Astrocyte (in vitro differentiated cells and primary cell): ENCODE measurements at regions not wholly inside any gene's neighbourhood (a gene's known extent, or its start where the extent isn't known, plus 50 kb on each side); places are given as distances from the start of the nearest gene placed in this dataset.

Source experiments
- DNase-seq: peaks from one replicate; pipeline ENCODE4 v3.0.0-alpha.2; 2010; ENCODE audit warnings: low read depth
- FAIRE-seq: peaks from 2 replicates; lab custom pipeline; 2011; peaks lifted over from hg19 to GRCh38; lab: Jason Lieb, UNC
- H2AFZ ChIP-seq: 2 replicates; pipeline ENCODE4 v1.6.0; 2012; ENCODE audit warnings: low read depth, low read length, inconsistent platforms
- H3K27ac ChIP-seq: 2 replicates; pipeline ENCODE4 v1.5.1; 2011; ENCODE audit warnings: low read depth, low read length, inconsistent platforms
- H3K27me3 ChIP-seq: 2 replicates; pipeline ENCODE4 v1.6.0; 2011; ENCODE audit warnings: low read length, inconsistent platforms; ENCODE audit not compliant: insufficient read depth
- H3K36me3 ChIP-seq: 2 replicates; pipeline ENCODE4 v1.5.1; 2011; ENCODE audit warnings: low read length, inconsistent platforms; ENCODE audit not compliant: insufficient read depth
- H3K4me1 ChIP-seq: 2 replicates; pipeline ENCODE4 v1.5.1; 2011; ENCODE audit warnings: low read length, inconsistent platforms; ENCODE audit not compliant: insufficient read depth
- H3K4me2 ChIP-seq: 2 replicates; pipeline ENCODE4 v1.6.0; 2012; ENCODE audit warnings: low read length, inconsistent platforms
- H3K4me3 ChIP-seq: 2 replicates; pipeline ENCODE4 v1.5.1; 2011; ENCODE audit warnings: low read depth, mild to moderate bottlenecking, low read length, inconsistent platforms; ENCODE audit not compliant: insufficient read depth
- H3K79me2 ChIP-seq: 2 replicates; pipeline ENCODE4 v1.6.0; 2012; ENCODE audit warnings: mild to moderate bottlenecking, low read length, inconsistent platforms; ENCODE audit not compliant: insufficient read depth
- H3K9ac ChIP-seq: 2 replicates; pipeline ENCODE4 v1.6.0; 2012; ENCODE audit warnings: mild to moderate bottlenecking, low read length, inconsistent platforms
- H3K9me3 ChIP-seq: 2 replicates; pipeline ENCODE4 v1.5.1; 2012; ENCODE audit warnings: low read depth, mild to moderate bottlenecking, low read length, inconsistent platforms; ENCODE audit not compliant: insufficient read depth
- H4K20me1 ChIP-seq: 2 replicates; pipeline ENCODE4 v1.6.0; 2012; ENCODE audit warnings: low read length, inconsistent platforms; ENCODE audit not compliant: insufficient read depth
- H3K27ac Mint-ChIP-seq: one replicate; pipeline ENCODE4 v1.8.0; 2021; ENCODE audit warnings: mild to moderate bottlenecking, mixed read lengths; ENCODE audit not compliant: unreplicated experiment
- H3K27me3 Mint-ChIP-seq: one replicate; pipeline ENCODE4 v1.8.0; 2021; ENCODE audit warnings: low read depth, mixed read lengths; ENCODE audit not compliant: unreplicated experiment
- H3K36me3 Mint-ChIP-seq: one replicate; pipeline ENCODE4 v1.8.0; 2021; ENCODE audit warnings: low read depth, mixed read lengths; ENCODE audit not compliant: unreplicated experiment
- H3K4me1 Mint-ChIP-seq: one replicate; pipeline ENCODE4 v1.8.0; 2021; ENCODE audit warnings: low read depth, mixed read lengths; ENCODE audit not compliant: unreplicated experiment
- H3K4me3 Mint-ChIP-seq: one replicate; pipeline ENCODE4 v1.8.0; 2021; ENCODE audit warnings: mild to moderate bottlenecking, moderate library complexity, mixed read lengths; ENCODE audit not compliant: unreplicated experiment
- H3K9me3 Mint-ChIP-seq: one replicate; pipeline ENCODE4 v1.8.0; 2021; ENCODE audit warnings: mild to moderate bottlenecking, mixed read lengths; ENCODE audit not compliant: unreplicated experiment
- EZH2 ChIP-seq: IDR thresholded peaks from 2 replicates; pipeline ENCODE4 v1.6.1; 2012; ENCODE audit warnings: mild to moderate bottlenecking, low read length, inconsistent platforms; ENCODE audit not compliant: insufficient read depth
- TF ChIP-seq, protein P1 (sequence below): IDR thresholded peaks from 2 replicates; pipeline ENCODE4 v1.5.1; 2011; ENCODE audit warnings: low read depth, mild to moderate bottlenecking, inconsistent platforms, low read length, moderate library complexity; ENCODE audit not compliant: insufficient read depth

DNA sequence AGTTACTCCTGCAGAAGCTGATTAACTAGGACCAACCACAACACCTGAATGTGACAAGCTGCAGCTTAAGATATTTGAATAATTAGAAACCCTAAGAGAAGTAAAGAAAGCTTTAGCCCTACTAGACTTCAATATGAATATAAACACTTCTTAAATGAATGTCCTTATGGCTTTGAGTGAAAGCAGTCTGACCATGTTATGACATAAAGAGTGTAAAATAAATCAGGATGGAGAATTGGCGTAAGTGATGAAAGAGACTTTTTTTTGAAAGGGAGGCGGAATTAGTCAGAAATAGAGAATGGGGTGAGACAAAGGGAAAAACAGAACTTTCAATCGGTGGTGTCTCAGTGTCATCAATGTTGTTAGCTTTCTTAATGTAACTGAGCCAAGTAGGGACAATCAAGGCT is 117.2 kb upstream of the MAGEB16 start:
- no peaks in the 10 kb centered on the region for H3K9me3 ChIP-seq
- no peaks in the 10 kb centered on the region for H3K4me1 ChIP-seq
- H3K27me3 ChIP-seq: no peaks in the 10 kb centered on the region
- DNase-seq: no peak
- no peak overlapping the region for H3K4me2 ChIP-seq
- no peak overlapping the region for H3K27ac ChIP-seq
- Mint-ChIP-seq H3K27ac (no peak overlapping the region), H3K27me3 (peaks cover 1% of the 10 kb centered on the region), H3K9me3 (no peaks in the 10 kb centered on the region), H3K36me3 (no peaks in the 10 kb centered on the region), H3K4me3 (no peak overlapping the region), H3K4me1 (no peaks in the 10 kb centered on the region)
- no peak for FAIRE-seq
- no peak overlapping the region for H3K9ac ChIP-seq
- H3K79me2 ChIP-seq: no peaks in the 10 kb centered on the region
- no peaks in the 10 kb centered on the region for H3K36me3 ChIP-seq
- TF ChIP-seq, protein P1, sequence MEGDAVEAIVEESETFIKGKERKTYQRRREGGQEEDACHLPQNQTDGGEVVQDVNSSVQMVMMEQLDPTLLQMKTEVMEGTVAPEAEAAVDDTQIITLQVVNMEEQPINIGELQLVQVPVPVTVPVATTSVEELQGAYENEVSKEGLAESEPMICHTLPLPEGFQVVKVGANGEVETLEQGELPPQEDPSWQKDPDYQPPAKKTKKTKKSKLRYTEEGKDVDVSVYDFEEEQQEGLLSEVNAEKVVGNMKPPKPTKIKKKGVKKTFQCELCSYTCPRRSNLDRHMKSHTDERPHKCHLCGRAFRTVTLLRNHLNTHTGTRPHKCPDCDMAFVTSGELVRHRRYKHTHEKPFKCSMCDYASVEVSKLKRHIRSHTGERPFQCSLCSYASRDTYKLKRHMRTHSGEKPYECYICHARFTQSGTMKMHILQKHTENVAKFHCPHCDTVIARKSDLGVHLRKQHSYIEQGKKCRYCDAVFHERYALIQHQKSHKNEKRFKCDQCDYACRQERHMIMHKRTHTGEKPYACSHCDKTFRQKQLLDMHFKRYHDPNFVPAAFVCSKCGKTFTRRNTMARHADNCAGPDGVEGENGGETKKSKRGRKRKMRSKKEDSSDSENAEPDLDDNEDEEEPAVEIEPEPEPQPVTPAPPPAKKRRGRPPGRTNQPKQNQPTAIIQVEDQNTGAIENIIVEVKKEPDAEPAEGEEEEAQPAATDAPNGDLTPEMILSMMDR: no peak
- no peak for TF ChIP-seq EZH2
- no peaks in the 10 kb centered on the region for H4K20me1 ChIP-seq
- H2AFZ ChIP-seq: no peak overlapping the region
- H3K4me3 ChIP-seq: no peak overlapping the region

DNA sequence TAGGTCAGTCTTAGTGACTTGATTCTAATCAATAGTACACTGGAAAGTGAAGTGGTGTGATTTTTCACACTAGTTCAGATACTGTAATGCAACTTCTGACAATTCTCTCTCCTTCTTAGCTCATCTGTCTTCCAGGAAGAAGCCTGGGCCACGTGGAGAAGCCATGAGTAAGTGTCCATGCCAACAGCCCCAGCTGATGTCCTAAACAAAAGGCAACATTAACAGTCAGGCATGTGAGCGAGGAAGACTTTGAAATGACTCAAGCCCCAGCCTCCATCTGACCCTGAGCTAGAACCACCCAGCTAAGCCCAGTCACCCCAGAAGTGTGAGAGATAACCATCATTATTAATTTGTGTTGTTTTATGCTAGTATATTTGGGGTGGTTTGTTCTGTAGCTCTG is 115.7 kb upstream of the MAGEB16 start:
- Histone ChIP-seq H4K20me1 (no peaks in the 10 kb centered on the region), H3K79me2 (no peaks in the 10 kb centered on the region), H2AFZ (no peak overlapping the region), H3K27ac (no peak overlapping the region), H3K4me3 (no peak overlapping the region), H3K27me3 (no peaks in the 10 kb centered on the region), H3K9ac (no peak overlapping the region), H3K4me1 (no peaks in the 10 kb centered on the region), H3K4me2 (no peak overlapping the region), H3K36me3 (no peaks in the 10 kb centered on the region), H3K9me3 (no peaks in the 10 kb centered on the region)
- Mint-ChIP-seq H3K4me3 (no peak overlapping the region), H3K36me3 (no peaks in the 10 kb centered on the region), H3K27me3 (peaks cover 2% of the 10 kb centered on the region), H3K27ac (peak overlapping the region; percentile 26), H3K9me3 (no peaks in the 10 kb centered on the region), H3K4me1 (no peaks in the 10 kb centered on the region)
- FAIRE-seq: no peak
- TF ChIP-seq EZH2: no peak
- TF ChIP-seq, protein P1: no peak
- no peak for DNase-seq

DNA sequence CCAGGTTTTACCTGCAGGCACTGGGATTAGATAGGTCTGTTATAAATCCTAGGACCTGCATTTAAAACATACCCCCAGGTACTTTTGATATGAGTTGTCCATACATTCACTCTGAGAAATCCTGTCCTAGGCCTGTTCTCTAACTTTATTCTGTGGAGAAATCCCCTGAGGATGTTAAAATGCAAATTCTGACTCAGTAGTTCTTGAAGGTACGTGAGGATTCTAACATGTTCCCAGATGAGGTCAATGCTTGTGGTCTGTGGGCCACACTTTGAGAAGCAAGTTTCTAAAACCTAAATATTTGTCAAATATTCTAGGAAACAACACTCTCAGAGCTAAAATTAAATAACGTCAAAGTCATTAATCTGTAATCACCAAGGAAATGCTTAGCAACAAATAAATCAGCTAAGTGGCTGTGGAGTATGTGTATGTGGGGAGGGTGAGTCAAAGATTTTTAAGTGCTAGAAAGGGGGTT is 101.3 kb upstream of the MAGEB16 start:
- H3K4me2 ChIP-seq: no peak overlapping the region
- Mint-ChIP-seq H3K36me3 (no peaks in the 10 kb centered on the region), H3K27ac (no peak overlapping the region), H3K4me1 (no peaks in the 10 kb centered on the region), H3K4me3 (no peak overlapping the region), H3K27me3 (no peaks in the 10 kb centered on the region), H3K9me3 (peaks cover 2% of the 10 kb centered on the region)
- no peaks in the 10 kb centered on the region for H3K4me1 ChIP-seq
- no peak overlapping the region for H3K9ac ChIP-seq
- H3K27ac ChIP-seq: no peak overlapping the region
- no peaks in the 10 kb centered on the region for H3K27me3 ChIP-seq
- H2AFZ ChIP-seq: no peak overlapping the region
- H4K20me1 ChIP-seq: no peaks in the 10 kb centered on the region
- no peaks in the 10 kb centered on the region for H3K9me3 ChIP-seq
- no peak for DNase-seq
- TF ChIP-seq EZH2: no peak
- TF ChIP-seq, protein P1: no peak
- no peaks in the 10 kb centered on the region for H3K36me3 ChIP-seq
- no peak overlapping the region for H3K4me3 ChIP-seq
- peak; percentile 55 for FAIRE-seq
- no peaks in the 10 kb centered on the region for H3K79me2 ChIP-seq
